ENCODE measurements at regions not wholly inside any gene's neighbourhood (a gene's known extent, or its start where the extent isn't known, plus 50 kb on each side); places are given as distances from the start of the nearest gene placed in this dataset.

DNA sequence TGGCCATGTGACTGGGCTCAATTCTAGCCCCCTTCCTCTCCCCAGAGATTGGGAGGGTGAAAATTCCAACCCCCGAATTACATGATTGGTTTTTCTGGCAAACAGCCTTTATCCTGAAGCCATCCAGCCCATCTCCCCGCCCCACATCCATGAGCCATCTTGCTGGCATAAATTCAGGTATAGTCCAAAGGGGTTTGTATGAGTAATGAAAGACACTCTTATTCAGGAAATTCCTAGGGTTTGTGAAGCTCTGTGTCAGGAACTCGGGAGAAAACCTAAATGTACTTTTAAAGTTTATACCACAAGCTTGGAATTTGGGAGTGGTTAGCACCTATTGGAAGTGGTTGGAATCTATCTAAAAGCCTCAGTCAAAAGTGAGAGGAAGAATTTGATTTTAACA is 80.6 kb upstream of the SIMC1 start:
- no peaks in the 10 kb centered on the region for H3K9me3 ChIP-seq (ENCODE audit: control insufficient read depth in 4 of 4, insufficient read depth in 3 of 4, low read length in 3 of 4)
- H3K4me3 ChIP-seq = no peak overlapping the region
- H3K9ac ChIP-seq (ENCODE audit: insufficient read depth in 1 of 2, low read length in 2 of 2) = no peak overlapping the region
- no peak for DNase-seq
- no peak overlapping the region for H3K27ac ChIP-seq (ENCODE audit: low read depth in 1 of 2, low read length in 1 of 2)
- TF ChIP-seq, protein P1, sequence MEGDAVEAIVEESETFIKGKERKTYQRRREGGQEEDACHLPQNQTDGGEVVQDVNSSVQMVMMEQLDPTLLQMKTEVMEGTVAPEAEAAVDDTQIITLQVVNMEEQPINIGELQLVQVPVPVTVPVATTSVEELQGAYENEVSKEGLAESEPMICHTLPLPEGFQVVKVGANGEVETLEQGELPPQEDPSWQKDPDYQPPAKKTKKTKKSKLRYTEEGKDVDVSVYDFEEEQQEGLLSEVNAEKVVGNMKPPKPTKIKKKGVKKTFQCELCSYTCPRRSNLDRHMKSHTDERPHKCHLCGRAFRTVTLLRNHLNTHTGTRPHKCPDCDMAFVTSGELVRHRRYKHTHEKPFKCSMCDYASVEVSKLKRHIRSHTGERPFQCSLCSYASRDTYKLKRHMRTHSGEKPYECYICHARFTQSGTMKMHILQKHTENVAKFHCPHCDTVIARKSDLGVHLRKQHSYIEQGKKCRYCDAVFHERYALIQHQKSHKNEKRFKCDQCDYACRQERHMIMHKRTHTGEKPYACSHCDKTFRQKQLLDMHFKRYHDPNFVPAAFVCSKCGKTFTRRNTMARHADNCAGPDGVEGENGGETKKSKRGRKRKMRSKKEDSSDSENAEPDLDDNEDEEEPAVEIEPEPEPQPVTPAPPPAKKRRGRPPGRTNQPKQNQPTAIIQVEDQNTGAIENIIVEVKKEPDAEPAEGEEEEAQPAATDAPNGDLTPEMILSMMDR (IDR thresholded peaks at IDR 0.05; ENCODE audit: control extremely low read depth, extremely low read depth) = no peak
- no peaks in the 10 kb centered on the region for H3K36me3 ChIP-seq (ENCODE audit: control insufficient read depth in 4 of 4, insufficient read depth in 4 of 4, low read length in 4 of 4)
- H3K4me1 ChIP-seq (ENCODE audit: control insufficient read depth in 5 of 5, insufficient read depth in 5 of 5, low read length in 5 of 5) = peaks cover 0 to 13% (median 3%) of the 10 kb centered on the region in 5 donors
- WGBS, 2 donors = 70 to 87% methylated on average over 3 of the region's 3 CpGs
- H3K27me3 ChIP-seq (ENCODE audit: control insufficient read depth in 3 of 3, insufficient read depth in 3 of 3, low read length in 2 of 3) = no peaks in the 10 kb centered on the region
- ATAC-seq (ENCODE audit: insufficient read depth, low FRiP score) = no peak

DNA sequence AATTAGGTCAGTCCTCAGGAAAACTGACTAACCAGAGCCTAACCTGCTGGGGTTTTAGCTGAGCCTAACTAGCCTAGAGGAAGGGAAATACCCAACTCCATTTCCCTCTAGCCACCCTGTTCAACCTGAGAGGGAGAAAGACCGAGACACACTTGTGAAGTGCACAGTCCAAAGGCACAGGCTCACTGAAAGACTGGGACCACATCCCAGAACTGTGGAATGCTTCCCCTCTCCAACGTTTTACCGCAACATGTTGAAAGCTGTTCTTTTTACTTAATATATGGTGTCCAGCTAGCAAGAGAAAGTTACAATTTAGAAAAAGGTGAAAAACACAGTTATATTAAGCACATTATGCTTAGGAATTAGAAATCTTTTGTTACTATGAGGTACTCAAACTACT is 76.8 kb upstream of the SIMC1 start:
- H3K36me3 ChIP-seq (ENCODE audit: control insufficient read depth in 4 of 4, insufficient read depth in 4 of 4, low read length in 4 of 4) = no peaks in the 10 kb centered on the region
- H3K9ac ChIP-seq (ENCODE audit: insufficient read depth in 1 of 2, low read length in 2 of 2) = no peak overlapping the region
- no peak overlapping the region for H3K4me3 ChIP-seq
- DNase-seq = no peak
- TF ChIP-seq, protein P1 (IDR thresholded peaks at IDR 0.05; ENCODE audit: control extremely low read depth, extremely low read depth) = no peak
- H3K9me3 ChIP-seq (ENCODE audit: control insufficient read depth in 4 of 4, insufficient read depth in 3 of 4, low read length in 3 of 4) = no peaks in the 10 kb centered on the region
- WGBS, 2 donors = 85 to 87% methylated on average over 3 of the region's 3 CpGs
- H3K27ac ChIP-seq (ENCODE audit: low read depth in 1 of 2, low read length in 1 of 2) = no peak overlapping the region
- no peaks in the 10 kb centered on the region for H3K27me3 ChIP-seq (ENCODE audit: control insufficient read depth in 3 of 3, insufficient read depth in 3 of 3, low read length in 2 of 3)
- H3K4me1 ChIP-seq (ENCODE audit: control insufficient read depth in 5 of 5, insufficient read depth in 5 of 5, low read length in 5 of 5) = no peaks in the 10 kb centered on the region
- ATAC-seq (ENCODE audit: insufficient read depth, low FRiP score) = no peak

DNA sequence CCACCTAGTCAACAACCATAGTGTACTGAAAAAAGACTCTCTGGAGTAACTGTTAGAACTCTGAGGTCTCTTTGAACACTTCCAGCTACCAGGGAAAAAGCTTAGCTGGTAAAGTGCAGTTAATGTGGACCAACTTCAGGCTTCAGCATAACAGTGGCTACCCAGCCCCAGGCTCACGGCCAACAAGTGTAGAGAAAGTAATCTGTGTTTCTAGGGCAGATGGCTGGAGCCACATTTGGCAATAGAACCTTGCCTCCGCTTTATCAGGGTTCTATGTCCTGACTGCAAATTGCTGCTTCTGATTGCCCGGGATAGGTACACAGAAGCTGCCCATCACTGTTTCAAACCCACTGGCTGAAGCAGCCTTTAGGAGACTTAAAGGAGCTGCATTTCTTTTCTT is 76.0 kb upstream of the SIMC1 start:
- Histone ChIP-seq H3K27ac (ENCODE audit: low read depth in 1 of 2, low read length in 1 of 2) (no peak overlapping the region), H3K4me3 (no peak overlapping the region), H3K9ac (ENCODE audit: insufficient read depth in 1 of 2, low read length in 2 of 2) (no peak overlapping the region), H3K9me3 (ENCODE audit: control insufficient read depth in 4 of 4, insufficient read depth in 3 of 4, low read length in 3 of 4) (no peaks in the 10 kb centered on the region), H3K27me3 (ENCODE audit: control insufficient read depth in 3 of 3, insufficient read depth in 3 of 3, low read length in 2 of 3) (no peaks in the 10 kb centered on the region), H3K36me3 (ENCODE audit: control insufficient read depth in 4 of 4, insufficient read depth in 4 of 4, low read length in 4 of 4) (no peaks in the 10 kb centered on the region), H3K4me1 (ENCODE audit: control insufficient read depth in 5 of 5, insufficient read depth in 5 of 5, low read length in 5 of 5) (no peaks in the 10 kb centered on the region)
- DNase-seq (no peak), ATAC-seq (ENCODE audit: insufficient read depth, low FRiP score) (no peak)
- 75 to 79% methylated on average over 3 of the region's 3 CpGs for WGBS, 2 donors
- TF ChIP-seq, protein P1 (IDR thresholded peaks at IDR 0.05; ENCODE audit: control extremely low read depth, extremely low read depth) = no peak

DNA sequence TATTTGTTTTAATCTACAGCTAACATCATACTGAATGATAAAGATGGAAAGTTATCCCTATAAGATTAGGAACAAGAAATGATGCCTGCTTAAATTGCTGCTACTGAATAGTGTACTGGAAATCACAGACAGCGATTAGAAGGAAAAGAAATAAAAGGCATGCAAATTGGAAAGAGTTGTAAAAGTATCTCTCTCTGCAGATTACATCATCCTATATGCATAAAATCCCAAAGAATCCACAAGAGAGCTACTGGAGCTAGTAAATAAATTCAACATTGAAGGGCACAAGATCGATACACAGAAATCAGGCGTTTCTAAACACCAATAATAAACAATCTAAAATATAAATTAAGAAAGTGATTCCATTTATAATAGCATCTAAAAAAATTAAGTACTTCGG is 75.3 kb upstream of the SIMC1 start:
- no peak overlapping the region for H3K9ac ChIP-seq (ENCODE audit: insufficient read depth in 1 of 2, low read length in 2 of 2)
- H3K36me3 ChIP-seq (ENCODE audit: control insufficient read depth in 4 of 4, insufficient read depth in 4 of 4, low read length in 4 of 4) = no peaks in the 10 kb centered on the region
- DNase-seq = no peak
- no peak overlapping the region for H3K27ac ChIP-seq (ENCODE audit: low read depth in 1 of 2, low read length in 1 of 2)
- no peaks in the 10 kb centered on the region for H3K27me3 ChIP-seq (ENCODE audit: control insufficient read depth in 3 of 3, insufficient read depth in 3 of 3, low read length in 2 of 3)
- TF ChIP-seq, protein P1 (IDR thresholded peaks at IDR 0.05; ENCODE audit: control extremely low read depth, extremely low read depth) = no peak
- H3K4me1 ChIP-seq (ENCODE audit: control insufficient read depth in 5 of 5, insufficient read depth in 5 of 5, low read length in 5 of 5) = no peaks in the 10 kb centered on the region
- ATAC-seq (ENCODE audit: insufficient read depth, low FRiP score) = no peak
- no peaks in the 10 kb centered on the region for H3K9me3 ChIP-seq (ENCODE audit: control insufficient read depth in 4 of 4, insufficient read depth in 3 of 4, low read length in 3 of 4)
- 82 to 89% methylated on average over 4 of the region's 4 CpGs for WGBS, 2 donors
- no peak overlapping the region for H3K4me3 ChIP-seq

Measured in lung (tissue), 11 donors.